ENCODE measurements at regions not wholly inside any gene's neighbourhood (a gene's known extent, or its start where the extent isn't known, plus 50 kb on each side); places are given as distances from the start of the nearest gene placed in this dataset.

GRCh38 chr7:109926738-109927137, 1164.2 kb upstream of the LRRN3 start:
- TF ChIP-seq ZNF274 (IDR thresholded peaks at IDR 0.05; ENCODE audit: low read depth, low read length) (no peak), YY1 (IDR thresholded peaks at IDR 0.05; ENCODE audit: insufficient read depth, insufficient read length) (no peak), SUZ12 (IDR thresholded peaks at IDR 0.05; ENCODE audit: extremely low read depth, insufficient read depth, insufficient read length) (no peak)
- H3K4me3 ChIP-seq (ENCODE audit: insufficient read length, low read depth), result no peak overlapping the region

DNA sequence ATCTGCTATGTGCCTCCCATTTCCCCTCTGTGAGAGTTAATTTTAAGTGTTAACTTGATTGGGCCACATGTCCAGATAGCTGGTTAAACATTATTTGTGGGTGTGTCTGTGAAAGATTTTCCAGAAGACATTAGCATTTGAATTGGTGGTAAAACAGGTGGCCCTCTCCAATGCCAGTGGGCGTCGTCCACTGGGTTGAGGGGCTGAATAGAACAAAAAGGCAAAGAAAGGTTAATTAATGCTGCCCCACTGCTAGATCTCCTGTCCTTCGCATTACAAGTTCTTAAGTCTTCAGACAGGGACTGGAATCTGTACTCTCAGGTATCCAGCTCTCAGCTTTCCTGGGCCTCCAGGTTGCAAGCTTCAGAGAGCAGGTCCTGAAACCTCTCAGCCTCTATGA, 1160.9 kb upstream of the LRRN3 start:
- no peak for DNase-seq (ENCODE audit: low read depth, low spot score)
- H3K4me1 ChIP-seq (ENCODE audit: insufficient read depth, insufficient read length), result no peaks in the 10 kb centered on the region
- peaks cover 8% of the 10 kb centered on the region; the same call in 1 of the 2 replicates for H3K9me3 ChIP-seq (ENCODE audit: insufficient read depth, low read length)
- H3K9ac ChIP-seq (ENCODE audit: insufficient read length, low read depth), result no peak overlapping the region
- TF ChIP-seq YY1 (IDR thresholded peaks at IDR 0.05; ENCODE audit: insufficient read depth, insufficient read length) (no peak), SUZ12 (IDR thresholded peaks at IDR 0.05; ENCODE audit: extremely low read depth, insufficient read depth, insufficient read length) (no peak), ZNF274 (IDR thresholded peaks at IDR 0.05; ENCODE audit: low read depth, low read length) (no peak)
- H3K36me3 ChIP-seq (ENCODE audit: insufficient read depth, insufficient read length, low read length), result no peaks in the 10 kb centered on the region
- H3K27me3 ChIP-seq (ENCODE audit: insufficient read depth, insufficient read length), result no peaks in the 10 kb centered on the region
- no peak overlapping the region for H3K4me3 ChIP-seq (ENCODE audit: insufficient read length, low read depth)

More at GRCh38 chr7:109926738-109927137, 1164.2 kb upstream of the LRRN3 start:
- peaks cover 11% of the 10 kb centered on the region; the same call in 1 of the 2 replicates for H3K9me3 ChIP-seq (ENCODE audit: insufficient read depth, low read length)
- DNase-seq (ENCODE audit: low read depth, low spot score), result no peak
- no peaks in the 10 kb centered on the region for H3K27me3 ChIP-seq (ENCODE audit: insufficient read depth, insufficient read length)
- H3K4me1 ChIP-seq (ENCODE audit: insufficient read depth, insufficient read length), result no peaks in the 10 kb centered on the region
- H3K36me3 ChIP-seq (ENCODE audit: insufficient read depth, insufficient read length, low read length), result no peaks in the 10 kb centered on the region
- no peak overlapping the region for H3K9ac ChIP-seq (ENCODE audit: insufficient read length, low read depth)

DNA sequence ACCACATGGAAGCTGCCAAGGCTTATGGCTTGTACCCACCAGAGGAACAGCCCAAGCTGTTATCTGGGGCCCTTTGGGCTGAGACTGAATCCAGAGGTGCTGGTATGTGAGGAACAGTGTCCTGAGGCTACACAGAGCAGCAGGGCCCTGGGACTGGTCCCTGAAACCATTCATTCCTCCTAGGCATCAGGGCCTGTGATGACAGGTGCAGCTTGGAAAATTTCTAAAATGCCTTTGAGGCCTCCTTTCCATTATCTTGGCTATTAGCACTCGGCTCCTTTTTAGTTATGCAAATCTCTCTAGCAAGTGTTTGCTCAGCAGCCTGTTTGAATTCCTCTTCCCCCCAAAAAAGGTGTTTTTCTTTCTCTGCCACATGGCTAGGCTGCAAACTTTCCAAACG, 1151.7 kb upstream of the LRRN3 start:
- peaks cover 15% of the 10 kb centered on the region; the same call in 1 of the 2 replicates for H3K9me3 ChIP-seq (ENCODE audit: insufficient read depth, low read length)
- H3K9ac ChIP-seq (ENCODE audit: insufficient read length, low read depth), result no peak overlapping the region
- no peaks in the 10 kb centered on the region for H3K27me3 ChIP-seq (ENCODE audit: insufficient read depth, insufficient read length)
- no peak overlapping the region for H3K4me3 ChIP-seq (ENCODE audit: insufficient read length, low read depth)
- peak; percentile 61 for DNase-seq (ENCODE audit: low read depth, low spot score)
- H3K36me3 ChIP-seq (ENCODE audit: insufficient read depth, insufficient read length, low read length), result no peaks in the 10 kb centered on the region
- TF ChIP-seq SUZ12 (IDR thresholded peaks at IDR 0.05; ENCODE audit: extremely low read depth, insufficient read depth, insufficient read length) (no peak), YY1 (IDR thresholded peaks at IDR 0.05; ENCODE audit: insufficient read depth, insufficient read length) (no peak), ZNF274 (IDR thresholded peaks at IDR 0.05; ENCODE audit: low read depth, low read length) (no peak)
- H3K4me1 ChIP-seq (ENCODE audit: insufficient read depth, insufficient read length), result no peaks in the 10 kb centered on the region

DNA sequence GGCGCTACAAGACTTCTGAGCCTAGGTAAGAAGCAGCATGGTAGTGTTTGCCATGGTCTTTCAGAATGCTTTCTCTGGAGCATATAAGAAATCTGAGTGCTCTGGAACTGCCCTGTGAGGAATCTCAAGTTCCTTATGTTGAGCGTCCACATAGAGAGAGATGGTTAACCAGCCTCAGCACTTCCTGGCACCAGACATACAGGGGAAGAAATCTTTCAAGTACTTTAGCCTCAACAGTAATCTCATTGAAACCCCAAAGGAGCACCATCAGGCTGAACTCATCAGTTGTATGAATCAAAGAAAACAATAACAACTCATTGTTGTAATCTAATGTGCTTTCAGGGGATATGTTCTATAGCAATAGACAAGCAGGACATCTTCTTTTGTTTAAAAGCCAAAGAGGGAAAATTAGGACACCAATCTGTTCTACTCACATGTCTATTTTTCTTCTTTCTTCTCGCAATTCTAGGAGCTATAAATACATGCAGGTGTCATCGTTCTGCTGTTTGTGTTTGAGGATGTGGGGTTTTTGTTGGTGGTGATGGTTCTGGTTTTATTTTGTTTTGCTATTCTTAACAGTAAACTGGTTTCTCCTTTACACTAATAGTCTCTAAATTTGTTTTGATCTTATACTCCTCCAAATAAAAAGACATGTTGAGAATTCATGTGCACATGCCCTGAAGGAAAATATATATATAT, 1145.0 kb upstream of the LRRN3 start:
- TF ChIP-seq SUZ12 (IDR thresholded peaks at IDR 0.05; ENCODE audit: extremely low read depth, insufficient read depth, insufficient read length), result no peak
- no peak for TF ChIP-seq ZNF274 (IDR thresholded peaks at IDR 0.05; ENCODE audit: low read depth, low read length)
- TF ChIP-seq YY1 (IDR thresholded peaks at IDR 0.05; ENCODE audit: insufficient read depth, insufficient read length), result no peak
- DNase-seq (ENCODE audit: low read depth, low spot score), result no peak
- H3K4me1 ChIP-seq (ENCODE audit: insufficient read depth, insufficient read length), result no peaks in the 10 kb centered on the region
- no peaks in the 10 kb centered on the region for H3K27me3 ChIP-seq (ENCODE audit: insufficient read depth, insufficient read length)
- H3K9ac ChIP-seq (ENCODE audit: insufficient read length, low read depth), result no peak overlapping the region
- no peak overlapping the region for H3K4me3 ChIP-seq (ENCODE audit: insufficient read length, low read depth)
- H3K36me3 ChIP-seq (ENCODE audit: insufficient read depth, insufficient read length, low read length), result no peaks in the 10 kb centered on the region
- H3K9me3 ChIP-seq (ENCODE audit: insufficient read depth, low read length), result no peaks in the 10 kb centered on the region

DNA sequence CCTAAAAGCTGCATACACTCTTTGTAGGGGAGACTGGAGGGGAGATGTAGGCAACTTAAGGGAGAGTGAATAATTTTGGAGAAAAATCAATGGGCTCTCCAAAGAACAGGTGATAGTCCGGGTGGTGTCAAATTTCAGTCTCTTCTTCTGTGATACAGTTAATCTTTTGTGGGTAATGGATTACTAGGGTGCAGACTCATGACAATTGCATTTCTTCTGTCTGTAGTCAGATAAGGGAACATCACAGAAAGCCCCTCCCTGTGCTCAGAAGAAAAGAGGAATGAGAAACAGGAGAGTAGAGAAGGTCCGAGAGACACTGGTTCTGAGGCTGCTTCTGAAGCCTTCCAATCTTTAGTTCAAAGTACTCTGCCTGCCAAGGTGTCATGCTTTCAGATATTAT, 1140.7 kb upstream of the LRRN3 start:
- no peak for TF ChIP-seq YY1 (IDR thresholded peaks at IDR 0.05; ENCODE audit: insufficient read depth, insufficient read length)
- no peak overlapping the region for H3K9ac ChIP-seq (ENCODE audit: insufficient read length, low read depth)
- H3K27me3 ChIP-seq (ENCODE audit: insufficient read depth, insufficient read length), result no peaks in the 10 kb centered on the region
- no peaks in the 10 kb centered on the region for H3K4me1 ChIP-seq (ENCODE audit: insufficient read depth, insufficient read length)
- no peaks in the 10 kb centered on the region for H3K36me3 ChIP-seq (ENCODE audit: insufficient read depth, insufficient read length, low read length)
- H3K4me3 ChIP-seq (ENCODE audit: insufficient read length, low read depth), result no peak overlapping the region
- H3K9me3 ChIP-seq (ENCODE audit: insufficient read depth, low read length), result no peaks in the 10 kb centered on the region
- no peak for DNase-seq (ENCODE audit: low read depth, low spot score)

GRCh38 chr7:109950821-109951564, 1139.9 kb upstream of the LRRN3 start:
- Histone ChIP-seq H3K27me3 (ENCODE audit: insufficient read depth, insufficient read length) (no peaks in the 10 kb centered on the region), H3K4me3 (ENCODE audit: insufficient read length, low read depth) (no peak overlapping the region), H3K4me1 (ENCODE audit: insufficient read depth, insufficient read length) (no peaks in the 10 kb centered on the region), H3K36me3 (ENCODE audit: insufficient read depth, insufficient read length, low read length) (no peaks in the 10 kb centered on the region), H3K9ac (ENCODE audit: insufficient read length, low read depth) (no peak overlapping the region), H3K9me3 (ENCODE audit: insufficient read depth, low read length) (no peaks in the 10 kb centered on the region)
- no peak for DNase-seq (ENCODE audit: low read depth, low spot score)
- TF ChIP-seq YY1 (IDR thresholded peaks at IDR 0.05; ENCODE audit: insufficient read depth, insufficient read length) (no peak), ZNF274 (IDR thresholded peaks at IDR 0.05; ENCODE audit: low read depth, low read length) (no peak), SUZ12 (IDR thresholded peaks at IDR 0.05; ENCODE audit: extremely low read depth, insufficient read depth, insufficient read length) (no peak)

GRCh38 chr7:109951565-109951928, 1139.4 kb upstream of the LRRN3 start:
- Histone ChIP-seq H3K9me3 (ENCODE audit: insufficient read depth, low read length) (no peaks in the 10 kb centered on the region), H3K9ac (ENCODE audit: insufficient read length, low read depth) (no peak overlapping the region), H3K4me1 (ENCODE audit: insufficient read depth, insufficient read length) (no peaks in the 10 kb centered on the region), H3K4me3 (ENCODE audit: insufficient read length, low read depth) (no peak overlapping the region), H3K27me3 (ENCODE audit: insufficient read depth, insufficient read length) (no peaks in the 10 kb centered on the region), H3K36me3 (ENCODE audit: insufficient read depth, insufficient read length, low read length) (no peaks in the 10 kb centered on the region)
- TF ChIP-seq SUZ12 (IDR thresholded peaks at IDR 0.05; ENCODE audit: extremely low read depth, insufficient read depth, insufficient read length) (no peak), ZNF274 (IDR thresholded peaks at IDR 0.05; ENCODE audit: low read depth, low read length) (no peak), YY1 (IDR thresholded peaks at IDR 0.05; ENCODE audit: insufficient read depth, insufficient read length) (no peak)
- DNase-seq (ENCODE audit: low read depth, low spot score), result no peak
